Kidney epithelial cell (primary cell): ENCODE measurements at regions not wholly inside any gene's neighbourhood (a gene's known extent, or its start where the extent isn't known, plus 50 kb on each side); places are given as distances from the start of the nearest gene placed in this dataset.

Experiments
- DNase-seq: peaks from one replicate; pipeline ENCODE4 v3.0.0-alpha.2; 2010; ENCODE audit warnings: low read depth
- H3K27me3 ChIP-seq: 2 replicates; pipeline ENCODE4 v1.6.0; 2011; ENCODE audit warnings: low read length; ENCODE audit not compliant: control insufficient read depth, insufficient read depth
- H3K36me3 ChIP-seq: 2 replicates; pipeline ENCODE4 v1.5.1; 2011; ENCODE audit warnings: low read length; ENCODE audit not compliant: control insufficient read depth, insufficient read depth
- H3K4me3 ChIP-seq: 2 replicates; pipeline ENCODE4 v1.5.1; 2011; ENCODE audit warnings: low read depth, mild to moderate bottlenecking, control low read depth, low read length
- TF ChIP-seq, protein P1 (sequence below): IDR thresholded peaks from 2 replicates; pipeline ENCODE4 v1.5.1; 2011; ENCODE audit warnings: mild to moderate bottlenecking, moderate library complexity, low read length, control low read depth, inconsistent platforms; ENCODE audit not compliant: insufficient read depth, poor library complexity, severe bottlenecking

DNA sequence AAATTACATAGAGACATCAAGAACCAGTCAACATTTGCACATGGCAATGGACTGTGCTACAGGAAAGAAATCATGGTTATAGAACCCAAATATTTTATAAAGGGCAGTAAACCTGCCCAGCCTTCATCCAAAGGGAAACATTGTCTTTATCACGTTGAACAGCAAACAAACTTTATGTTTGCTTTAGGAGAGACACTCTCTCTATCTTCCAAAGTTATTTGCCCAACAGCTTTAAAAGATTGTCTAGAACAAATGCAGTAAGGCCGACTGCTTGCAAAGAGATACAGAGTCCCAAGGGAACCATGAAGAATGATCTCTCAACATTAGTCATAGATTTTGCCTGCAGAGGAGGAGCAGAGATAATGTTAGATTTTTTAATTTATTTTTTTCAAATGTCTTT, 1323.5 kb upstream of the SLC10A2 start:
- TF ChIP-seq, protein P1, sequence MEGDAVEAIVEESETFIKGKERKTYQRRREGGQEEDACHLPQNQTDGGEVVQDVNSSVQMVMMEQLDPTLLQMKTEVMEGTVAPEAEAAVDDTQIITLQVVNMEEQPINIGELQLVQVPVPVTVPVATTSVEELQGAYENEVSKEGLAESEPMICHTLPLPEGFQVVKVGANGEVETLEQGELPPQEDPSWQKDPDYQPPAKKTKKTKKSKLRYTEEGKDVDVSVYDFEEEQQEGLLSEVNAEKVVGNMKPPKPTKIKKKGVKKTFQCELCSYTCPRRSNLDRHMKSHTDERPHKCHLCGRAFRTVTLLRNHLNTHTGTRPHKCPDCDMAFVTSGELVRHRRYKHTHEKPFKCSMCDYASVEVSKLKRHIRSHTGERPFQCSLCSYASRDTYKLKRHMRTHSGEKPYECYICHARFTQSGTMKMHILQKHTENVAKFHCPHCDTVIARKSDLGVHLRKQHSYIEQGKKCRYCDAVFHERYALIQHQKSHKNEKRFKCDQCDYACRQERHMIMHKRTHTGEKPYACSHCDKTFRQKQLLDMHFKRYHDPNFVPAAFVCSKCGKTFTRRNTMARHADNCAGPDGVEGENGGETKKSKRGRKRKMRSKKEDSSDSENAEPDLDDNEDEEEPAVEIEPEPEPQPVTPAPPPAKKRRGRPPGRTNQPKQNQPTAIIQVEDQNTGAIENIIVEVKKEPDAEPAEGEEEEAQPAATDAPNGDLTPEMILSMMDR: no peak
- no peaks in the 10 kb centered on the region for H3K36me3 ChIP-seq
- H3K4me3 ChIP-seq: no peak overlapping the region
- no peaks in the 10 kb centered on the region for H3K27me3 ChIP-seq
- DNase-seq: no peak

DNA sequence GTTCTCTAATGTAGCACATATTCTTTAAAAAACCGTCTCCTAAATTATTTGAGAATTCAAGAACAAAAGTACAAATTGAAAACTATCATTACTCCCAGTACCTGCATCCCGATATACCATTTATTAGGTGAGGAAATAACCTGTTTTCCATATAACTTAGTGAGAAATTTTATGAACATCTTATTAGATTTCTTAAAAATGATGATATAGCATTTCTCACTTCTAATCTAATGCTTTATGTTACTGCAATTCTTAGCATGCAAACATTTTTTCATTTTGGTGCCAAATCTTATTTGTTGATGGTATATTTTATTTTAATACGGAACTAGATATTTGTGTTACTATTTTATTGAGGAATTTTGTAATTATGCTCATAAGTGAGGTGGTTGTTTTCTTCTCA, 1321.3 kb upstream of the SLC10A2 start:
- H3K4me3 ChIP-seq: no peak overlapping the region
- DNase-seq: no peak
- TF ChIP-seq, protein P1: no peak
- H3K27me3 ChIP-seq: no peaks in the 10 kb centered on the region
- H3K36me3 ChIP-seq: no peaks in the 10 kb centered on the region

DNA sequence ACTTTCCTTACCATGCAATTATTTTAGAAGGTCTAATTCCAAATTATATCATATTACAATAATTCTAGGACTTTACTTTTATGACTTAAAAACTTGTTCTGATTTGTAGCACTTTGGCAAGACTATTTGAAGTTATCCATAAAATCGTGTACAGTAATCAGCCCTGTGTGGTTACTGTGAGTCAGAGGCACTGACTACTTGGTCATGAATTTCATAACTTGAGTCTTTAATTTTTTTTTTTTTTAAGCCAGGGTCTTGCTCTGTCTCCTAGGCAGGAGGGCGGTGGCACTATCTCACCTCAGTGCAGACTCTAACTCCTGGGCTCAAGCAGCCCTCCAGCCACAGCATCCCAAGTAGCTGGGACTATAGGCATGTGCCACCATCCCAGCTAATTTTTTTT, 1319.2 kb upstream of the SLC10A2 start:
- TF ChIP-seq, protein P1: no peak
- Histone ChIP-seq H3K36me3 (no peaks in the 10 kb centered on the region), H3K27me3 (no peaks in the 10 kb centered on the region), H3K4me3 (no peak overlapping the region)
- DNase-seq: peak; percentile 37

DNA sequence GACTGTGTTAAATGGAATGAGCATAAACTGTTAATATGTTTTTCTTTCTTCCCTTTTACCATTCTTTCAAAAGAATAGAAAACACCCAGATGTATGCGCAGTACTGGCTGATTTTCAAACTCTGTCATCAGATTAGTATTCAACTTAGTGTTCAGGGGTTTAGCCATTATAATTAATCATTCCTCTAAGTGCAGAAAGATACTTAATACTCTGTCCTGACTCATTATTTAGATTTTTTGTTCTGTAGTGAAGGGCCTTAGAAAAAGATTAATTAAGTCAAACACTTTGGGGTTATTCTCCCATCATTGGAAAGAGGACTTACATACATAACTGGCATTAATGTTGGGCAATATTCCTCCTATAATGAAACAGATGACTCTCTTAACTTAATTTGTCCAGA, 1316.7 kb upstream of the SLC10A2 start:
- TF ChIP-seq, protein P1: no peak
- Histone ChIP-seq H3K27me3 (no peaks in the 10 kb centered on the region), H3K4me3 (no peak overlapping the region), H3K36me3 (no peaks in the 10 kb centered on the region)
- DNase-seq: peak; percentile 19

DNA sequence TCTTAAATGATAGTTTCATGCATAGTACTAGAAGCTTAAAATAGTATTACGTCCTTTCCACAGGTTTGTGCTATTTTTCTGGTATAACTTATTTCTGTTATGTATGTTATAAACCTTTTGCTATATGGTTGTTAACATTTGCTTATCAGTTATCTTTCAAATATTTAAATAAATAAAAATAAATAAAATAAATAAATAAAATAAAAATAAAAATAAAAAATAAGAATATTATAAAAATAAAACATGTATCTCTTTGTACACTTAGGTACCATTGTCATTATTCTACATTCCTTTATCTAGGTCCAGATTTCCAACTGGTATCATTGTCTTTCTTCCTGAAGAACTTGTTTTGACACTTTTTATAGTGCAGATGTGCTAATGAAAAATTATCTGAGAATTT, 1310.4 kb upstream of the SLC10A2 start:
- no peak for DNase-seq
- H3K27me3 ChIP-seq: no peaks in the 10 kb centered on the region
- no peaks in the 10 kb centered on the region for H3K36me3 ChIP-seq
- no peak overlapping the region for H3K4me3 ChIP-seq
- TF ChIP-seq, protein P1: no peak

DNA sequence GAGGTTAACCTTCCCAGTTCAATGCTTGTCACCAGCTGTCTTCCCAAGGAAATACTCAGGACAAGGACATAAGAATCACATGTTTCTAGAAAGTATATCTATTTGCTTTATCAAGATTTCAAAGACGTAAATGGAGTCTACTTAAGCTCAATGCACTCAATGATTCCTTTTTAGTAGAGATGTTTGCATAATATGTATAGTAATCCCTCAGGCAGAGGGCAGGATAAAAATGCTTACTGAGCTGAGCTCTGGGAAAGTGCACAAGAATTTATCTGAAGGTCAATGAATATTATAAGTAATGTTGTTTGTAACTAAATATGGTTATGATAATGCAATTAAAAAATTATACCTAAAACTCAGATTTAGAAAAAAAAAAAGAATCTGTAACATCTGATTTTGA, 1309.4 kb upstream of the SLC10A2 start:
- TF ChIP-seq, protein P1: no peak
- Histone ChIP-seq H3K27me3 (no peaks in the 10 kb centered on the region), H3K4me3 (no peak overlapping the region), H3K36me3 (no peaks in the 10 kb centered on the region)
- no peak for DNase-seq
